H1 (cell line): ENCODE measurements at regions not wholly inside any gene's neighbourhood (a gene's known extent, or its start where the extent isn't known, plus 50 kb on each side); places are given as distances from the start of the nearest gene placed in this dataset.

ENCODE experiments used
- CTCF ChIA-PET: fragments of 300-600 bp; sonication (Branson Sonifier 250); formaldehyde crosslinking; loops from one replicate; lab custom pipeline; 2021; ENCODE audit not compliant: partially characterized antibody; lab: Charles Lee
- POLR2A ChIA-PET: fragments of 300-600 bp; sonication (Branson Sonifier 250); formaldehyde crosslinking; loops from one replicate; lab custom pipeline; 2021; ENCODE audit warnings: inconsistent platforms; ENCODE audit not compliant: partially characterized antibody; lab: Charles Lee
- DNase-seq, 2 experiments: peaks; one replicate each; pipeline versions ENCODE4 v3.0.0 to v3.0.0-alpha.2; 2010 to 2022; ENCODE audit warnings: low spot score in 2 of 2, low read depth in 1 of 2, mixed read lengths in 1 of 2
- FAIRE-seq: peaks from 2 replicates; lab custom pipeline; 2011; peaks lifted over from hg19 to GRCh38; lab: Jason Lieb, UNC
- H2AFZ ChIP-seq: 2 replicates; pipeline ENCODE4 v1.8.1; 2012; ENCODE audit warnings: low read length, inconsistent platforms
- H2AK5ac ChIP-seq: 2 replicates; pipeline ENCODE4 v1.6.1; 2013; ENCODE audit warnings: low read depth, low read length
- H2BK120ac ChIP-seq: replicated peaks from 2 replicates; pipeline ENCODE3; 2013; ENCODE audit warnings: low read depth, low read length, inconsistent platforms
- H2BK12ac ChIP-seq: 2 replicates; pipeline ENCODE4 v1.6.1; 2013; ENCODE audit warnings: low read depth, low read length
- H2BK15ac ChIP-seq: 2 replicates; pipeline ENCODE4 v1.6.1; 2013; ENCODE audit warnings: low read length
- H2BK20ac ChIP-seq: 2 replicates; pipeline ENCODE4 v1.6.1; 2013; ENCODE audit warnings: low read length
- H2BK5ac ChIP-seq: 2 replicates; pipeline ENCODE4 v1.6.1; 2013; ENCODE audit warnings: low read depth, low read length
- H3K14ac ChIP-seq: 2 replicates; pipeline ENCODE4 v1.6.1; 2013; ENCODE audit warnings: inconsistent platforms; ENCODE audit not compliant: insufficient read length
- H3K18ac ChIP-seq: 2 replicates; pipeline ENCODE4 v1.6.1; 2013; ENCODE audit warnings: low read length; ENCODE audit errors: extremely low read depth
- H3K23ac ChIP-seq: 2 replicates; pipeline ENCODE4 v1.6.1; 2013; ENCODE audit warnings: inconsistent platforms; ENCODE audit not compliant: insufficient read length
- H3K23me2 ChIP-seq: 2 replicates; pipeline ENCODE4 v1.6.1; 2013; ENCODE audit warnings: low read depth, low read length
- H3K27ac ChIP-seq: 2 replicates; pipeline ENCODE4 v1.6.1; 2011; ENCODE audit warnings: low read depth, low read length, inconsistent platforms
- H3K27me3 ChIP-seq, 4 experiments: replicated peaks in 1 of 4; 1 replicate in 1 of 4; 2 replicates in 3 of 4; pipeline versions ENCODE4 v1.6.1 to v1.8.1; 2011 to 2013; ENCODE audit warnings: low read length in 3 of 4, mild to moderate bottlenecking in 3 of 4, inconsistent platforms in 2 of 4, mixed read lengths in 2 of 4, moderate library complexity in 1 of 4; ENCODE audit not compliant: control insufficient read depth in 3 of 4, insufficient read depth in 3 of 4; ENCODE audit errors: extremely low read depth in 1 of 4
- H3K36me3 ChIP-seq, 4 experiments: 2 replicates each; pipeline versions ENCODE4 v1.6.1 to v1.8.1; 2011 to 2013; ENCODE audit warnings: mild to moderate bottlenecking in 4 of 4, low read length in 3 of 4, moderate library complexity in 2 of 4, control low read depth in 1 of 4, inconsistent platforms in 1 of 4; ENCODE audit not compliant: insufficient read depth in 4 of 4, control insufficient read depth in 2 of 4
- H3K4ac ChIP-seq: replicated peaks from 2 replicates; pipeline ENCODE3; 2013; ENCODE audit warnings: low read length, low read depth, mixed read lengths, inconsistent platforms; ENCODE audit not compliant: insufficient read length
- H3K4me1 ChIP-seq, 4 experiments: replicated peaks in 1 of 4; 1 replicate in 1 of 4; 2 replicates in 3 of 4; pipeline versions ENCODE4 v1.6.1 to v1.8.1; 2011 to 2013; ENCODE audit warnings: low read length in 3 of 4, inconsistent platforms in 2 of 4, mixed read lengths in 1 of 4; ENCODE audit not compliant: insufficient read depth in 4 of 4, control insufficient read depth in 3 of 4
- H3K4me2 ChIP-seq, 2 experiments: 2 replicates each; pipeline versions ENCODE4 v1.6.1 to v1.8.1; 2011 to 2013; ENCODE audit warnings: low read depth in 2 of 2, low read length in 2 of 2, control low read depth in 1 of 2, inconsistent platforms in 1 of 2, mild to moderate bottlenecking in 1 of 2; ENCODE audit not compliant: insufficient read depth in 1 of 2
- H3K4me3 ChIP-seq, 4 experiments: fragments of 200-600, 300-600 bp in 1 of 4; sonication (generic), shearing (Covaris generic), sonication (Bioruptor Twin) in 1 of 4; 2 replicates each; pipeline versions ENCODE4 v1.5.1 to v1.8.1; 2011 to 2016; ENCODE audit warnings: low read length in 4 of 4, low read depth in 3 of 4, control low read depth in 2 of 4, inconsistent platforms in 2 of 4, mild to moderate bottlenecking in 2 of 4, mixed read lengths in 1 of 4, moderate library complexity in 1 of 4; ENCODE audit not compliant: insufficient read depth in 2 of 4; ENCODE audit errors: extremely low read depth in 1 of 4
- H3K56ac ChIP-seq: replicated peaks from 2 replicates; pipeline ENCODE3; 2013; ENCODE audit warnings: low read depth, mild to moderate bottlenecking, mixed read lengths, low read length, inconsistent platforms; ENCODE audit not compliant: insufficient read length
- H3K79me1 ChIP-seq: 2 replicates; pipeline ENCODE4 v1.6.1; 2013; ENCODE audit warnings: low read depth, low read length, control low read depth
- H3K79me2 ChIP-seq, 2 experiments: 2 replicates each; pipeline versions ENCODE4 v1.6.1 to v1.8.1; 2012 to 2013; ENCODE audit warnings: low read length in 2 of 2, mild to moderate bottlenecking in 2 of 2, inconsistent platforms in 1 of 2; ENCODE audit not compliant: insufficient read depth in 2 of 2, control insufficient read depth in 1 of 2
- H3K9ac ChIP-seq, 4 experiments: replicated peaks in 1 of 4; 1 replicate in 1 of 4; 2 replicates in 3 of 4; pipeline versions ENCODE4 v1.6.1 to v1.8.1; 2011 to 2013; ENCODE audit warnings: low read depth in 3 of 4, low read length in 3 of 4, control low read depth in 2 of 4, mild to moderate bottlenecking in 2 of 4, moderate library complexity in 2 of 4, inconsistent platforms in 1 of 4; ENCODE audit errors: extremely low read depth in 1 of 4
- H3K9me3 ChIP-seq, 2 experiments: 2 replicates each; pipeline versions ENCODE4 v1.6.1 to v1.8.1; 2012 to 2013; ENCODE audit warnings: mild to moderate bottlenecking in 2 of 2, moderate library complexity in 2 of 2, control low read depth in 1 of 2, inconsistent platforms in 1 of 2, low read depth in 1 of 2, low read length in 1 of 2, mixed read lengths in 1 of 2; ENCODE audit not compliant: insufficient read depth in 2 of 2
- H4K20me1 ChIP-seq, 2 experiments: replicated peaks in 1 of 2; 2 replicates each; pipeline versions ENCODE3 to v1.8.1; 2011 to 2013; ENCODE audit warnings: inconsistent platforms in 2 of 2, low read length in 2 of 2, mild to moderate bottlenecking in 1 of 2; ENCODE audit not compliant: insufficient read depth in 2 of 2, control insufficient read depth in 1 of 2
- H4K5ac ChIP-seq: 2 replicates; pipeline ENCODE4 v1.6.1; 2013; ENCODE audit warnings: low read length, low read depth, mixed read lengths, inconsistent platforms; ENCODE audit not compliant: insufficient read length
- H4K8ac ChIP-seq: 2 replicates; pipeline ENCODE4 v1.8.0; 2013; ENCODE audit warnings: mild to moderate bottlenecking, moderate library complexity, low read length, inconsistent platforms; ENCODE audit not compliant: insufficient read depth; ENCODE audit errors: extremely low read depth
- H4K91ac ChIP-seq: replicated peaks from 2 replicates; pipeline ENCODE3; 2013; ENCODE audit warnings: low read length, mixed read lengths, inconsistent platforms; ENCODE audit not compliant: insufficient read length
- FOSL1 ChIP-seq: IDR thresholded peaks from 2 replicates; pipeline ENCODE4 v1.6.1; 2011; ENCODE audit warnings: mild to moderate bottlenecking, low read depth, low read length, moderate library complexity; ENCODE audit not compliant: insufficient read depth
- WGBS, 2 experiments: shearing (Covaris generic) in 1 of 2; methylation state at CpG; one replicate each; pipeline versions ENCODE4 v1.1.6 to v1.1.7; 2013 to 2015; ENCODE audit warnings: low lambda C conversion rate in 2 of 2, mixed read lengths in 2 of 2, inconsistent platforms in 1 of 2, low coverage in 1 of 2, missing lambda C conversion rate in 1 of 2; ENCODE audit not compliant: insufficient replicate concordance in 2 of 2, insufficient coverage in 1 of 2, insufficient read length in 1 of 2; ENCODE audit errors: extremely low coverage in 1 of 2, missing lambda C conversion rate in 1 of 2; 5-methylcytosine and 5-hydroxymethylcytosine counted together

GRCh38 chr3:8085498-8085897, 416.1 kb upstream of the LMCD1 start:
- Histone ChIP-seq H2BK20ac (no peak overlapping the region), H3K4ac (no peak overlapping the region), H3K23ac (no peak overlapping the region), H4K20me1 (no peaks in the 10 kb centered on the region), H3K18ac (no peak overlapping the region), H3K79me2 (no peaks in the 10 kb centered on the region), H3K9me3 (no peaks in the 10 kb centered on the region; a peak in 1 of 4 replicates), H2AFZ (no peak overlapping the region), H4K91ac (no peak overlapping the region), H3K4me1 (no peaks in the 10 kb centered on the region), H3K36me3 (no peaks in the 10 kb centered on the region), H4K5ac (no peak overlapping the region), H3K27me3 (no peaks in the 10 kb centered on the region), H3K4me3 (no peak overlapping the region), H3K23me2 (no peaks in the 10 kb centered on the region; the same call in 1 of the 2 replicates), H2BK5ac (no peak overlapping the region), H2BK120ac (no peak overlapping the region), H3K79me1 (no peaks in the 10 kb centered on the region), H3K27ac (no peak overlapping the region), H2AK5ac (no peak overlapping the region), H4K8ac (no peak overlapping the region), H3K14ac (no peak overlapping the region), H2BK12ac (no peak overlapping the region), H3K56ac (no peak overlapping the region), H3K9ac (no peak overlapping the region), H3K4me2 (no peak overlapping the region), H2BK15ac (no peak overlapping the region)
- CTCF ChIA-PET: interaction anchor here (1.2 to 2.5 kb wide), 2 partner anchors 11 to 194 kb away, joined by 3 to 8 read pairs; no protein-coding TSS in a partner anchor
- POLR2A ChIA-PET: no interaction called here
- FAIRE-seq (no peak), DNase-seq (no peak)
- WGBS, 2 experiments: 100% methylated on average over 2 of the region's 2 CpGs; no CpG with 5 or more reads in 1 of the 2 experiments
- no peak for TF ChIP-seq FOSL1
